ENCODE measurements at regions not wholly inside any gene's neighbourhood (a gene's known extent, or its start where the extent isn't known, plus 50 kb on each side); places are given as distances from the start of the nearest gene placed in this dataset.

- H3K4me3 ChIP-seq (ENCODE audit: low read depth in 2 of 2, low read length in 2 of 2): no peak overlapping the region
- CTCF ChIA-PET: no interaction called here
- no peaks in the 10 kb centered on the region for H3K4me1 ChIP-seq (ENCODE audit: control insufficient read depth, insufficient read depth, low read length)
- ATAC-seq: no peak
- intact Hi-C loops (cut with micrococcal nuclease; ENCODE audit: unreplicated experiment) (no loop called here), in situ Hi-C loops (cut with HindIII; ENCODE audit: low pct_unique_long_range_greater_than_20kb, low sequenced_read_pairs) (no loop called here)
- no peak overlapping the region for H3K27ac ChIP-seq (ENCODE audit: low read length)
- no TSS peak for BruUV-seq (replicated peaks)
- H3K36me3 ChIP-seq (ENCODE audit: control insufficient read depth, insufficient read depth, low read length): no peaks in the 10 kb centered on the region
- POLR2A ChIA-PET: interaction anchor here (0.6 kb wide), 1 partner anchor 15 kb away, joined by 3 read pairs; no protein-coding TSS in a partner anchor
- no peaks in the 10 kb centered on the region; the same call in 1 of the 2 replicates for H3K27me3 ChIP-seq (ENCODE audit: control insufficient read depth, insufficient read depth, low read length)
- TF ChIP-seq SIN3A (IDR thresholded peaks at IDR 0.05; ENCODE audit: borderline replicate concordance, insufficient read depth, low read depth, low read length) (no peak), TCF7L2 (IDR thresholded peaks at IDR 0.05; ENCODE audit: low read depth, low read length) (no peak), POLR2AphosphoS5 (IDR thresholded peaks at IDR 0.05; ENCODE audit: low read depth, low read length) (no peak), REST (IDR thresholded peaks at IDR 0.05; ENCODE audit: insufficient read depth in 1 of 2, low read depth in 2 of 2, low read length in 1 of 2) (no peak), CTCF (IDR thresholded peaks at IDR 0.05) (no peak)
- no peaks in the 10 kb centered on the region for H3K9me3 ChIP-seq (ENCODE audit: control insufficient read depth, insufficient read depth, low read depth, low read length)
- no peak for DNase-seq (ENCODE audit: low read depth, low spot score)
Observed at GRCh38 chr22:49349841-49350381, 477.8 kb downstream of the BRD1 start.

- intact Hi-C loops (cut with micrococcal nuclease; ENCODE audit: unreplicated experiment): no loop called here
- TF ChIP-seq TCF7L2 (IDR thresholded peaks at IDR 0.05; ENCODE audit: low read depth, low read length) (no peak), SIN3A (IDR thresholded peaks at IDR 0.05; ENCODE audit: borderline replicate concordance, insufficient read depth, low read depth, low read length) (no peak), REST (IDR thresholded peaks at IDR 0.05; ENCODE audit: insufficient read depth in 1 of 2, low read depth in 2 of 2, low read length in 1 of 2) (no peak), CTCF (IDR thresholded peaks at IDR 0.05) (no peak), POLR2AphosphoS5 (IDR thresholded peaks at IDR 0.05; ENCODE audit: low read depth, low read length) (no peak)
- ChIA-PET POLR2A (interaction anchor here (0.6 kb wide), 1 partner anchor 15 kb away, joined by 3 read pairs; no protein-coding TSS in a partner anchor), CTCF (no interaction called here)
- BruUV-seq (replicated peaks): no TSS peak
- H3K27ac ChIP-seq (ENCODE audit: low read length): no peak overlapping the region
- H3K27me3 ChIP-seq (ENCODE audit: control insufficient read depth, insufficient read depth, low read length): no peaks in the 10 kb centered on the region; the same call in 1 of the 2 replicates
- H3K36me3 ChIP-seq (ENCODE audit: control insufficient read depth, insufficient read depth, low read length): no peaks in the 10 kb centered on the region
- ATAC-seq (no peak), DNase-seq (ENCODE audit: low read depth, low spot score) (no peak)
- in situ Hi-C loops (cut with HindIII; ENCODE audit: low pct_unique_long_range_greater_than_20kb, low sequenced_read_pairs): no loop called here
- no peak overlapping the region for H3K4me3 ChIP-seq (ENCODE audit: low read depth in 2 of 2, low read length in 2 of 2)
- no peaks in the 10 kb centered on the region for H3K9me3 ChIP-seq (ENCODE audit: control insufficient read depth, insufficient read depth, low read depth, low read length)
- no peaks in the 10 kb centered on the region for H3K4me1 ChIP-seq (ENCODE audit: control insufficient read depth, insufficient read depth, low read length)
Observed at GRCh38 chr22:49349181-49349835, 478.4 kb downstream of the BRD1 start.

Measured in Panc1 (cell line).